GM23338 (cell line): ENCODE measurements at regions not wholly inside any gene's neighbourhood (a gene's known extent, or its start where the extent isn't known, plus 50 kb on each side); places are given as distances from the start of the nearest gene placed in this dataset.

Source experiments
- ATAC-seq: fragments of 200-7000 bp; cut with Tn5 transposase; 3 replicates; pipeline ENCODE4 v1.9.1; 2020
- DNase-seq: peaks from one replicate; pipeline ENCODE4 v3.0.0-alpha.2; 2015; ENCODE audit warnings: low spot score
- H2AFZ ChIP-seq: fragments of 200-600 bp; sonication (generic); 2 replicates; pipeline ENCODE4 v1.8.0; 2016; ENCODE audit warnings: antibody characterized with exemption, mild to moderate bottlenecking, moderate library complexity
- H3F3A ChIP-seq: fragments of 200-600 bp; sonication (generic); replicated peaks from 2 replicates; pipeline ENCODE4 v1.8.0; 2017; ENCODE audit warnings: antibody characterized with exemption, mixed run types, low read depth
- H3K27ac ChIP-seq: fragments of 200-600 bp; sonication (generic); 2 replicates; pipeline ENCODE4 v1.6.1; 2016; ENCODE audit warnings: low read depth
- H3K27me3 ChIP-seq: fragments of 200-600 bp; sonication (generic); 2 replicates; pipeline ENCODE4 v1.8.0; 2016; ENCODE audit warnings: mild to moderate bottlenecking, mixed run types, moderate library complexity; ENCODE audit not compliant: insufficient read depth
- H3K36me3 ChIP-seq: fragments of 200-600 bp; sonication (generic); 2 replicates; pipeline ENCODE4 v1.8.0; 2016; ENCODE audit warnings: mild to moderate bottlenecking; ENCODE audit not compliant: insufficient read depth
- H3K4me1 ChIP-seq: fragments of 200-600 bp; sonication (generic); 2 replicates; pipeline ENCODE4 v1.8.0; 2016; ENCODE audit warnings: mild to moderate bottlenecking, moderate library complexity; ENCODE audit not compliant: insufficient read depth
- H3K4me2 ChIP-seq: fragments of 200-600 bp; sonication (generic); 2 replicates; pipeline ENCODE4 v1.7.1; 2017; ENCODE audit warnings: mixed run types
- H3K4me3 ChIP-seq: fragments of 200-600 bp; sonication (generic); 2 replicates; pipeline ENCODE4 v1.6.1; 2016; ENCODE audit warnings: mixed run types
- H3K79me2 ChIP-seq: fragments of 200-600 bp; sonication (generic); replicated peaks from 2 replicates; pipeline ENCODE4 v1.8.0; 2017; ENCODE audit warnings: mild to moderate bottlenecking; ENCODE audit not compliant: insufficient read depth
- H3K9me2 ChIP-seq: fragments of 200-600 bp; sonication (generic); 2 replicates; pipeline ENCODE4 v1.8.0; 2017; ENCODE audit not compliant: insufficient read depth
- H4K20me1 ChIP-seq: fragments of 200-600 bp; sonication (generic); replicated peaks from 2 replicates; pipeline ENCODE4 v1.8.0; 2017; ENCODE audit warnings: mild to moderate bottlenecking; ENCODE audit not compliant: insufficient read depth
- H3K27ac Mint-ChIP-seq: 2 replicates; pipeline ENCODE4 v1.8.0; 2020; ENCODE audit warnings: inconsistent platforms, mild to moderate bottlenecking, moderate library complexity, mixed read lengths
- H3K27me3 Mint-ChIP-seq: 3 replicates; pipeline ENCODE4 v1.8.0; 2022; ENCODE audit warnings: low read depth, mild to moderate bottlenecking, moderate library complexity, mixed read lengths, inconsistent platforms; ENCODE audit not compliant: insufficient read depth, poor library complexity
- H3K36me3 Mint-ChIP-seq: 3 replicates; pipeline ENCODE4 v1.8.0; 2021; ENCODE audit warnings: low read depth, mild to moderate bottlenecking, inconsistent platforms, moderate library complexity, mixed read lengths
- H3K4me1 Mint-ChIP-seq: 3 replicates; pipeline ENCODE4 v1.8.0; 2020; ENCODE audit warnings: mild to moderate bottlenecking, inconsistent platforms, mixed read lengths
- H3K4me3 Mint-ChIP-seq: 3 replicates; pipeline ENCODE4 v1.8.0; 2021; ENCODE audit warnings: moderate library complexity, mild to moderate bottlenecking, inconsistent platforms, mixed read lengths
- H3K9me3 Mint-ChIP-seq: 3 replicates; pipeline ENCODE4 v1.8.0; 2020; ENCODE audit warnings: moderate library complexity, mild to moderate bottlenecking, inconsistent platforms, mixed read lengths
- CREB1 ChIP-seq: fragments of 250-450 bp; sonication (Bioruptor Pico); IDR thresholded peaks from 2 replicates; pipeline ENCODE4 v1.5.0; 2020; ENCODE audit warnings: low read depth, mild to moderate bottlenecking, moderate library complexity
- CTCF ChIP-seq, 2 experiments: fragments of 200-600 bp in 1 of 2; sonication (generic) in 1 of 2; conservative IDR thresholded peaks; 2 replicates each; pipeline versions ENCODE4 v1.5.1 to v1.6.1; 2016 to 2017; ENCODE audit warnings: antibody characterized with exemption in 2 of 2, low read depth in 2 of 2, mild to moderate bottlenecking in 2 of 2, moderate library complexity in 1 of 2
- ETS1 ChIP-seq: IDR thresholded peaks from 2 replicates; pipeline ENCODE4 v1.6.1; 2016; ENCODE audit warnings: antibody characterized with exemption
- EZH2 ChIP-seq: fragments of 200-600 bp; sonication (generic); IDR thresholded peaks from one replicate; pipeline ENCODE4 v1.8.0; 2017; ENCODE audit warnings: antibody characterized with exemption, mild to moderate bottlenecking, low read depth; ENCODE audit not compliant: unreplicated experiment
- EZH2phosphoT487 ChIP-seq: fragments of 200-600 bp; sonication (generic); IDR thresholded peaks from one replicate; pipeline ENCODE4 v1.8.1; 2018; ENCODE audit warnings: antibody characterized with exemption; ENCODE audit not compliant: unreplicated experiment
- JUNB ChIP-seq: IDR thresholded peaks from one replicate; pipeline ENCODE4 v1.6.1; 2016; ENCODE audit warnings: antibody characterized with exemption; ENCODE audit not compliant: unreplicated experiment
- NANOG ChIP-seq: IDR thresholded peaks from 2 replicates; pipeline ENCODE4 v1.6.1; 2016; ENCODE audit warnings: antibody characterized with exemption, borderline replicate concordance
- POLR2AphosphoS5 ChIP-seq: IDR thresholded peaks from 2 replicates; pipeline ENCODE4 v1.6.1; 2016; ENCODE audit warnings: antibody characterized with exemption, low read depth
- REST ChIP-seq: IDR thresholded peaks from one replicate; pipeline ENCODE4 v1.6.1; 2018; ENCODE audit warnings: antibody characterized with exemption; ENCODE audit not compliant: unreplicated experiment
- STAT1 ChIP-seq: IDR thresholded peaks from one replicate; pipeline ENCODE4 v1.6.1; 2016; ENCODE audit warnings: antibody characterized with exemption; ENCODE audit not compliant: unreplicated experiment
- ZNF114 ChIP-seq: fragments of 250-450 bp; sonication (Bioruptor Pico); IDR thresholded peaks from 2 replicates; pipeline ENCODE4 v1.5.0; 2020; ENCODE audit warnings: mild to moderate bottlenecking, moderate library complexity
- ZNF331 ChIP-seq: fragments of 250-450 bp; sonication (Bioruptor Pico); IDR thresholded peaks from 2 replicates; pipeline ENCODE4 v1.5.0; 2020; ENCODE audit warnings: low read depth, mild to moderate bottlenecking, moderate library complexity
- ZNF462 ChIP-seq: fragments of 250-450 bp; sonication (Bioruptor Pico); IDR thresholded peaks from 2 replicates; pipeline ENCODE4 v1.5.0; 2020; ENCODE audit warnings: mild to moderate bottlenecking, moderate library complexity

GRCh38 chr4:132860976-132861375, 288.1 kb upstream of the PCDH10 start:
- no peaks in the 10 kb centered on the region for H3K79me2 ChIP-seq
- H3K27me3 Mint-ChIP-seq, result no peaks in the 10 kb centered on the region
- no peak overlapping the region for H3K4me2 ChIP-seq
- H3K27ac Mint-ChIP-seq, result no peak overlapping the region
- H3K4me1 ChIP-seq, result no peaks in the 10 kb centered on the region
- no peaks in the 10 kb centered on the region for H3K36me3 ChIP-seq
- peaks cover 3% of the 10 kb centered on the region; the same call in 1 of the 3 replicates for H3K4me1 Mint-ChIP-seq
- no peak overlapping the region for H3K4me3 Mint-ChIP-seq
- no peaks in the 10 kb centered on the region for H3K9me2 ChIP-seq
- DNase-seq (no peak), ATAC-seq (no peak)
- no peaks in the 10 kb centered on the region for H3K36me3 Mint-ChIP-seq
- no peaks in the 10 kb centered on the region for H3K9me3 Mint-ChIP-seq
- no peak overlapping the region for H3K4me3 ChIP-seq
- no peaks in the 10 kb centered on the region for H4K20me1 ChIP-seq
- TF ChIP-seq REST (no peak), POLR2AphosphoS5 (no peak), ZNF114 (CRISPR knock-in tag) (no peak), CTCF (conservative IDR thresholded peaks at IDR 0.05; ENCODE audit: low read depth in 2 of 2) (no peak), ZNF331 (CRISPR knock-in tag) (no peak), ETS1 (no peak), EZH2 (no peak), NANOG (no peak), EZH2phosphoT487 (no peak), CREB1 (no peak), STAT1 (no peak), JUNB (no peak), ZNF462 (CRISPR knock-in tag) (no peak)
- no peaks in the 10 kb centered on the region for H3K27me3 ChIP-seq
- no peak overlapping the region for H2AFZ ChIP-seq
- H3K27ac ChIP-seq, result no peak overlapping the region
- no peaks in the 10 kb centered on the region for H3F3A ChIP-seq
